Adrenal gland (tissue), 9 donors: ENCODE measurements at regions not wholly inside any gene's neighbourhood (a gene's known extent, or its start where the extent isn't known, plus 50 kb on each side); places are given as distances from the start of the nearest gene placed in this dataset.
A peak's percentile ranks its signal among the peaks of the same experiment; 100 is the strongest.

Experiments
- DNase-seq, 7 donors: peaks; one replicate each; pipeline ENCODE4 v3.0.0-alpha.2; 2019 to 2020
- H3K27ac ChIP-seq, 5 donors: fragments of 200-600 bp; sonication (generic) in 4 of 5; 1 replicate in 3 of 5; 2 replicates in 2 of 5; pipeline versions ENCODE4 v1.5.1 to v1.8.0; 2016 to 2020; ENCODE audit warnings: mild to moderate bottlenecking in 1 of 5
- H3K27me3 ChIP-seq: fragments of 200-600 bp; 2 replicates; pipeline ENCODE4 v1.8.0; 2021
- H3K36me3 ChIP-seq, 2 donors: fragments of 200-600 bp; replicated peaks in 1 of 2; 1 replicate in 1 of 2; 2 replicates in 1 of 2; pipeline versions ENCODE4 v1.5.1 to v1.8.0; 2018 to 2022
- H3K4me1 ChIP-seq, 2 donors: fragments of 200-600 bp; replicated peaks in 1 of 2; 1 replicate in 1 of 2; 2 replicates in 1 of 2; pipeline versions ENCODE4 v1.5.1 to v1.8.0; 2018 to 2021
- H3K4me3 ChIP-seq, 4 donors: fragments of 200-600 bp; sonication (generic) in 3 of 4; one replicate each; pipeline ENCODE4 v1.5.1; 2016 to 2018
- H3K9me3 ChIP-seq, 3 donors: fragments of 200-600 bp; sonication (generic) in 1 of 3; replicated peaks in 1 of 3; 1 replicate in 2 of 3; 2 replicates in 1 of 3; pipeline versions ENCODE4 v1.5.1 to v1.8.0; 2016 to 2021
- CTCF ChIP-seq, 6 experiments: fragments of 450-650 bp in 4 of 6; fragments of 200-600 bp in 2 of 6; sonication (generic) in 1 of 6; IDR thresholded peaks; 1 replicate in 5 of 6; 2 replicates in 1 of 6; pipeline versions ENCODE4 v1.5.1 to v1.8.0; 2016 to 2021; ENCODE audit warnings: antibody characterized with exemption in 6 of 6, mild to moderate bottlenecking in 2 of 6, moderate library complexity in 1 of 6
- POLR2A ChIP-seq, 2 donors: fragments of 450-650 bp; IDR thresholded peaks; one replicate each; pipeline ENCODE4 v1.6.1; 2017; ENCODE audit warnings: antibody characterized with exemption in 2 of 2, mild to moderate bottlenecking in 2 of 2, moderate library complexity in 1 of 2
- WGBS, 4 donors: extraction: QIAGEN DNeasy Blood & Tissue Kit in 2 of 4; methylation state at CpG; one replicate each; pipeline versions ENCODE4 v1.1.5 to v1.1.7; 2013 to 2017; 5-methylcytosine and 5-hydroxymethylcytosine counted together
- intact Hi-C, 2 donors: fragments of 100-400 bp; cut with DNase I; formaldehyde crosslinking; loops; one replicate each; pipeline versions ENCODE4 v1.14.1 to v1.15.0; 2022 to 2023
- donor health status: healthy with polysubstance abuse.
- donor health status: Bipolar disorder and iron deficiency.
- donor health status: DM: yes; HTN: yes; CAD: no.
- donor health status: DM: no; HTN: no; CAD: no.
- donor health status: DM: no; HTN: no; CAD: no.

- no peak for DNase-seq
- Histone ChIP-seq H3K27ac (no peak overlapping the region), H3K9me3 (no peaks in the 10 kb centered on the region), H3K27me3 (no peaks in the 10 kb centered on the region), H3K4me3 (no peak overlapping the region), H3K36me3 (no peaks in the 10 kb centered on the region), H3K4me1 (no peaks in the 10 kb centered on the region)
- 60 to 81% (median 71%) methylated on average over 6 of the region's 6 CpGs for WGBS, 4 donors
- intact Hi-C loops, result no loop called here
- no peak for TF ChIP-seq CTCF (IDR thresholded peaks at IDR 0.05)
- TF ChIP-seq POLR2A (IDR thresholded peaks at IDR 0.05), result no peak
These were observed 317.4 kb downstream of the ASMT start for GRCh38 chrX:1932231-1932630.

- intact Hi-C loops, result no loop called here
- Histone ChIP-seq H3K9me3 (no peaks in the 10 kb centered on the region), H3K27me3 (no peaks in the 10 kb centered on the region), H3K4me3 (no peak overlapping the region), H3K36me3 (no peaks in the 10 kb centered on the region), H3K27ac (no peak overlapping the region), H3K4me1 (no peaks in the 10 kb centered on the region)
- WGBS, 4 donors, result 89 to 93% (median 91%) methylated on average over 9 of the region's 9 CpGs
- peak in 1 of 7 donors; percentile 30 for DNase-seq
- TF ChIP-seq POLR2A (IDR thresholded peaks at IDR 0.05), result no peak
- no peak for TF ChIP-seq CTCF (IDR thresholded peaks at IDR 0.05)
These were observed 319.1 kb downstream of the ASMT start for GRCh38 chrX:1933964-1934363.

- Histone ChIP-seq H3K36me3 (no peaks in the 10 kb centered on the region), H3K27ac (no peak overlapping the region), H3K4me3 (no peak overlapping the region), H3K9me3 (no peaks in the 10 kb centered on the region), H3K27me3 (no peaks in the 10 kb centered on the region), H3K4me1 (no peaks in the 10 kb centered on the region)
- no peak for DNase-seq
- WGBS, 4 donors, result 60 to 77% (median 73%) methylated on average over 4 of the region's 4 CpGs
- intact Hi-C loops, result no loop called here
- TF ChIP-seq POLR2A (IDR thresholded peaks at IDR 0.05) (no peak), CTCF (IDR thresholded peaks at IDR 0.05) (no peak)
These were observed 320.9 kb downstream of the ASMT start for GRCh38 chrX:1935805-1936204.

GRCh38 chrX:1938190-1938589 is 323.3 kb downstream of the ASMT start:
- 85 to 89% (median 89%) methylated on average over 6 of the region's 6 CpGs for WGBS, 4 donors
- no peak for DNase-seq
- H3K27ac ChIP-seq, result no peak overlapping the region
- no peaks in the 10 kb centered on the region for H3K36me3 ChIP-seq
- no peaks in the 10 kb centered on the region for H3K9me3 ChIP-seq
- H3K4me1 ChIP-seq, result no peaks in the 10 kb centered on the region
- TF ChIP-seq CTCF (IDR thresholded peaks at IDR 0.05) (no peak), POLR2A (IDR thresholded peaks at IDR 0.05) (no peak)
- H3K27me3 ChIP-seq, result no peaks in the 10 kb centered on the region
- intact Hi-C loops, result no loop called here
- H3K4me3 ChIP-seq, result no peak overlapping the region
